Stimulated activated CD8-positive, alpha-beta memory T cell treated with anti-CD3 and anti-CD28 coated beads, Interleukin-15, amount 100 ng/mL, for 48 hours (primary cell): ENCODE measurements at regions not wholly inside any gene's neighbourhood (a gene's known extent, or its start where the extent isn't known, plus 50 kb on each side); places are given as distances from the start of the nearest gene placed in this dataset.

Experiments used
- DNase-seq, 2 donors: peaks; one replicate each; pipeline ENCODE4 v3.0.0-alpha.2; 2020; ENCODE audit warnings: low read depth in 2 of 2

- DNase-seq = no peak
Observed at GRCh38 chr2:16561676-16562075, 104.0 kb downstream of the CYRIA start.

GRCh38 chr2:16561251-16561650 lies 104.4 kb downstream of the CYRIA start:
- DNase-seq = no peak

DNA sequence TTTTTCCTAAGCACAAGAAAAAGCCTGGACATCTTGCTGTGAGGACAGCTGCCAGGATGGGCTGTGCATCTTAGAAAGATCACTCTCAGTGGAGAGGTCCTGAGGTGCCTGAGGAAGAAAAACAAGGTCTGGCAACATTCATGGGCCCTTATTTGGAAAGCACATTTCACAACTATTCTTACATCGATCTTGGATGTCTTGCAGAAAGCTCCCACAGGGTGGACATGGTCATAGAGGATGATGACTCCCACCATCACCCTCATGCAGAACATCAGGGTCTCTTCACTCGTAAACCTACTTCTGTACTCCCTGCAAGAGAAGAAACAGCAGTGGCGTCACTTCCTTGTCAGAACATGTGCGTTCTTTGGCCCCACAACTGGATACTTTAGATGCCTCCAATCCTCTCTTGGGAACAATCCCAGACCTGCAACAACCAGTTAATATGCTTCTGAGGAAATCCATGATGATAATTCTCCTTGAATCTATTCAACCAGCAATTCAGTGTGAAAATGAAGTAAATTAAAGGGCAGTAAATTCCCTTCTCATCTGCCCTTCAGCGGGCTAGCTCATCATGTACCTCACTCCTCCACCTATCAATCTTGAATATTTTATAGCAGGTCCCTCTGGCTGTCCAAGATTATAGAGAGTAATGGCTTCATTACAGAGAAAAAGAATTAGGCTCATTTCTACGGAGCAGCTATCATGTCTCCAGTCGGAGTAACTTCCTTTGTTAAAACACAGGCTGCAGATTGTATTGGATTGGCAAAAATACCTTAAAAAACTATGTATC lies 106.2 kb downstream of the CYRIA start:
- no peak for DNase-seq

- DNase-seq = no peak
Observed at GRCh38 chr2:16554060-16554583, 111.5 kb downstream of the CYRIA start.

GRCh38 chr2:16553226-16553625 lies 112.4 kb downstream of the CYRIA start:
- no peak for DNase-seq

GRCh38 chr2:16552202-16552601 lies 113.4 kb downstream of the CYRIA start:
- no peak for DNase-seq

- DNase-seq = no peak
Observed at GRCh38 chr2:16548036-16548435, 117.6 kb downstream of the CYRIA start.

DNA sequence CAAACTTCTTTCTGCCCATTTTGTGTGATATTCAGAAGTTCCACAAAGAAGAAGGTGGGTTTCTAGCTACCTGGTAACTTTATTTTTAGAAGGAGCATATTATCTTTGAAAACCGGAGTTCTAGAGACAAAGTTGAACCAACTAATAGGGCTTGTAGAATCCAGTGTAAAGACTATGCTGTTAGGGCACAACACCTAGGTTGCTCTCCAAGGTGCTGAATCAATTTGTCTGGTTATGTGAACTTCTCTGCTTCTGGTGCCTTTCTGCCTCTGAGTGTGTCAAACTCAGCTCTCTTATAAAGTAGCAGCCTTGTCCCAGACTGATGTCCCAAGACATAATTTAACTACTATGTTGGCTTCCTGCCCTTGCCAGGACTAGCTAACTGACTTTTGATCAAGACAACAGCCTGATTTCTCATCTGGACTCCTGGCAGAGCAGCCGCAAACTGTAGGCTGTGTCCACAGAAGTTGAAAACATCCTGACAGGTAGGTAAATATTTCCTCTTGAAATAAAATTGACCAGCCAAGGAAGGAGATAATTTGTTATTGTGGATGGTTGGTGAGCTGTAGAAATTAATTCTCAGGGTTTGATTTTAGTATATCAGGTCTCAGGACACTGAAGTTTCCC lies 119.4 kb downstream of the CYRIA start:
- DNase-seq = no peak

- DNase-seq = no peak
Observed at GRCh38 chr2:16538707-16539106, 126.9 kb downstream of the CYRIA start.

- DNase-seq = no peak
Observed at GRCh38 chr2:16537347-16537746, 128.3 kb downstream of the CYRIA start.

- no peak for DNase-seq
Observed at GRCh38 chr2:16526193-16526592, 139.4 kb downstream of the CYRIA start.

DNA sequence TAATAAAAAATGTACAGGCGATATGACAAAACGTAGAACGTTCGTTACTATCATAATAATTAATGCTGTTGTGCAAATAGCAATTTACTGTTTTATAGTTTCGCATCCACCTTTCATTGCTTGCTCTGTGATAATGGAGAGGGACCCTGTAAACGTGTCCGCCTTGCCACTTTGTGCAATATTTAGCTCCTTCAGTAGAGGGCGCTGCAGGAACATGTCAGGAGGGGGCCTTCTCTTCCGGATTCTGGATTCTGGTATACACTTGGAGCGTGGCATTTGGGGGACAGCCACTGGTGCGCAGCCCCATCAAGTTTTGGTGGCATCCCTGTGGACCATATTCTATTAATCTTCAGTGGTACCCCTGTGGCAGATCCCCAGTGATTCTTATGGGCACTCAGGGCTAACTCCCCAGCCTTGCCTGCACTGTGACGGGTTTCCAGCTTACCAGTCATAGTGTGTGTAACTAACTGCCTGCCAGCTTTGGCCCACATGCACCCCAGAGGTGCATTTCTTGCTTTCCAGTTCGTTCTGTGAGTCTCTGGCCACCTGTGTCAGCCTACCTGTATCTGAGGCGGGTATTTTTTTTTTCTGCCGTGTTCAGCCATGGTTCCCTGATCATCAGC lies 140.3 kb downstream of the CYRIA start:
- DNase-seq = no peak

GRCh38 chr2:16523711-16524110 lies 141.9 kb downstream of the CYRIA start:
- no peak for DNase-seq

- no peak for DNase-seq
Observed at GRCh38 chr2:16522031-16522831, 143.4 kb downstream of the CYRIA start.

- DNase-seq = no peak
Observed at GRCh38 chr2:16520891-16521290, 144.7 kb downstream of the CYRIA start.

GRCh38 chr2:16515696-16516095 lies 149.9 kb downstream of the CYRIA start:
- no peak for DNase-seq

DNA sequence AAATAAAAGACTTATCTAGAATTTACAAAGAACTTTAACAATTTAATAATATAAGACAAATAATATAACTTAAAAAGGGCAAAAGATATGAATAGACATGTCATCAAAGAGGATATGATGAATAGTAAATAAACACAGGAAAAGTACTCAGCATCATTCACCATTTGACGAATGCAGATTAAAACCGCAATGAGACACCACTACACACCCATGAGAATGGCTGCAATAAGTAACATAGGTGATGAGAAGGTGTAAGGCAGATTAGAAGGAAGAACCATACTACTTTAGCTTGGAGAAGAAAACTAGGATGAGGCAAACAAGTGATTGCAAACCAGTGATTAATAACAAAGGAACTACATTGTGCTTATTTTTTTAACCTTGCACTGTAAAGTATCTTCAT lies 152.0 kb downstream of the CYRIA start:
- DNase-seq = no peak

- DNase-seq = no peak
Observed at GRCh38 chr2:16511041-16511440, 154.6 kb downstream of the CYRIA start.

- DNase-seq = no peak
Observed at GRCh38 chr2:16509042-16509441, 156.6 kb downstream of the CYRIA start.

GRCh38 chr2:16508490-16508851 lies 157.2 kb downstream of the CYRIA start:
- no peak for DNase-seq

- no peak for DNase-seq
Observed at GRCh38 chr2:16507655-16508489, 157.8 kb downstream of the CYRIA start.
